GM12875 (cell line): ENCODE measurements at regions not wholly inside any gene's neighbourhood (a gene's known extent, or its start where the extent isn't known, plus 50 kb on each side); places are given as distances from the start of the nearest gene placed in this dataset.

ENCODE experiments used
- H3K4me3 ChIP-seq: one replicate; pipeline ENCODE4 v1.5.1; 2011; ENCODE audit warnings: low read depth, low read length, control low read depth
- TF ChIP-seq, protein P1 (sequence below): IDR thresholded peaks from 2 replicates; pipeline ENCODE4 v1.5.1; 2011; ENCODE audit warnings: low read depth, mild to moderate bottlenecking, control low read depth, inconsistent platforms, low read length, moderate library complexity, borderline replicate concordance; ENCODE audit not compliant: insufficient read depth

DNA sequence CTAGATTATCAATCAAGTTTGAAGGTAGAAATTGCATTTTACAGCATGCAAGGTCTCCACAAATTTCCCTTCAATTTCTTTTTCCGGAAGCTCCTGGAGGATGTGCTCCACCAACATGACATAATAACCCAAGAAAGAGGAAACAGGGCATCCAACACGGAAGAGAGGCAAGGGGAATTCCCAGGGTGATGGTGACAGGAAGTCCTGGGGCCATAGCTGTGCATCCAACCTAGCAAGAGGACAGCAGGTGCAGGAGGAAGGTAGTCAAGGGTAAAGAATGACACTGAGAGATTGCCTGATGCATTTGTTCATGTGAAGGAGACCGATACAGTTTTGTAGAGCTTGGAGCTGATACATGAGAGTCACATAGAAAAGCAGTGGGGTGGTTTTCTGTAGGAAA is 115.7 kb upstream of the LSM6 start:
- H3K4me3 ChIP-seq: peak overlapping the region; percentile 46
- TF ChIP-seq, protein P1, sequence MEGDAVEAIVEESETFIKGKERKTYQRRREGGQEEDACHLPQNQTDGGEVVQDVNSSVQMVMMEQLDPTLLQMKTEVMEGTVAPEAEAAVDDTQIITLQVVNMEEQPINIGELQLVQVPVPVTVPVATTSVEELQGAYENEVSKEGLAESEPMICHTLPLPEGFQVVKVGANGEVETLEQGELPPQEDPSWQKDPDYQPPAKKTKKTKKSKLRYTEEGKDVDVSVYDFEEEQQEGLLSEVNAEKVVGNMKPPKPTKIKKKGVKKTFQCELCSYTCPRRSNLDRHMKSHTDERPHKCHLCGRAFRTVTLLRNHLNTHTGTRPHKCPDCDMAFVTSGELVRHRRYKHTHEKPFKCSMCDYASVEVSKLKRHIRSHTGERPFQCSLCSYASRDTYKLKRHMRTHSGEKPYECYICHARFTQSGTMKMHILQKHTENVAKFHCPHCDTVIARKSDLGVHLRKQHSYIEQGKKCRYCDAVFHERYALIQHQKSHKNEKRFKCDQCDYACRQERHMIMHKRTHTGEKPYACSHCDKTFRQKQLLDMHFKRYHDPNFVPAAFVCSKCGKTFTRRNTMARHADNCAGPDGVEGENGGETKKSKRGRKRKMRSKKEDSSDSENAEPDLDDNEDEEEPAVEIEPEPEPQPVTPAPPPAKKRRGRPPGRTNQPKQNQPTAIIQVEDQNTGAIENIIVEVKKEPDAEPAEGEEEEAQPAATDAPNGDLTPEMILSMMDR: no peak

DNA sequence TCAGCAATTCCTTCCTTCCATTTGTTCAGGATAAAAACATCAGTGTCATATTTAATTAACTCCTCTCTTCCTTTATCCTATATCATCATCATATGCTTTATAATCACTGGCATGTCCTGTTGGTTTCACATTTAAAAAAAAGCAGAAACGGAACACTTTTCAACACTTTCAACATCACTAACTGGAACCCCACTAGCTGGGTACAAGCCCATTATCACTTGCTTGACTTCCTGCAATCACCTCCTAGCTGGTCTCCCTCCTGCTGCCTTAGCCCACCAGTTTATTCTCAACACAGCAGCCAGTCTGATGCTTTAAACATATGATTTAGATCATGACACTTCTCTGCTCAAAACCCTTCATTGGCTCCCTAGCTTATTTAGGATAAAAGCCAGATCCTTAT is 116.4 kb upstream of the LSM6 start:
- peak overlapping the region; percentile 52 for H3K4me3 ChIP-seq
- TF ChIP-seq, protein P1: no peak

DNA sequence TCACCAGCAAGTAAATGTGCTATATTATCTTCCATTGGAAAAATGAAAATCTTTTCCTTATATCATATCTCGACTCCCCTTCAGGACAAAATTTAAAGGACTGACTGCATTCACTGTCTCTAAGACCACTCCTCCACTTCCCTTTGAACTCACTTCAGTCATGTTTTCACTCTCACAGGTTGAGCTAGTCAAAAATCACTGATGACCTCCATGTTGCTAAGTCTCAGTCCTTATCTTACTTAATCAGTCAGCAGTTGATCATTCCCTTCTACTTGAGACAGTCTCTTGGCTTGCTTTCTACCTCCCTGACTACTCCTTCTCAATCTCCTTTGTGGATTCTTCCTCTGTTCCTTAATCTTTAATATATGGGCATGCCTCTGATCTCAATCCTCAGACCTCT is 117.0 kb upstream of the LSM6 start:
- H3K4me3 ChIP-seq: peak overlapping the region; percentile 52
- TF ChIP-seq, protein P1: no peak

DNA sequence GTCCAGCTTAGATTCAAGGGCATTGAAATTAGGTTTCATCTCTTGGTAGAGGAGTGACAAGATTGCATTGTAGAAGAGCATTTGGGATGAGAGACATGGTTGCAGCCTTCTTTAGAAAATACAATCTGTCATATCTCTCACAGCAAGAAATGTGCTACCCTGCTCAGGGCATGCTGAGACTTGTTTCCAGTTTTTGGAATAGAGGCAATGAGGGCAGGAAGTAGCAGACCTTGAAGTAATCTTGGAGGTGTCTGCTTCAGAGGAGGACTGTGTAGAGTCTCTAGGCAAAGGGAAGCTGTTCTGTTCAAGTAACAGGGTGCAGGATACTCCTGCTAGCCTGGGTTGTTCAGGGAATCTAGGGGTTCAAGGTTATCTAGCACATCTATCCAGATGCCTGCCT is 116.1 kb upstream of the ZNF827 start:
- no peak overlapping the region for H3K4me3 ChIP-seq
- TF ChIP-seq, protein P1: no peak

DNA sequence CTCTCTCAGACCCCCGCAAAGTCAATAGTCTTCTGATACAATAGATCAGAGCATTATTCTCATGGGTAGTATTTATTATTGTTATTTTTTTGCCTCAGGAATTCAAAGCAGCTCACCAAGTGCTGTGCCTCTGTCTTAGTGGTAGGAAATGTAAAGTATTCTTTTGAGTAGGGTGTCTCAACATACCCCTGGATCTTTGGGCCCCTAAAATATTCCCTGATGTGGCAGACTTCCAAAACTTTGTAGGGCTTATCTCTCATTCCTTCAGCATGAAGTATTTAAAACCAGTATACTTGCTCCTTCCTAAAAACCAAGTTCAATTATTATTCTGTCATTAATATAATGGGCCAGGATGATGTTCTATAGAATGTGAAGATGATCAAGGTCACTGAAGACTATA is 115.3 kb upstream of the ZNF827 start:
- H3K4me3 ChIP-seq: no peak overlapping the region
- TF ChIP-seq, protein P1: no peak

DNA sequence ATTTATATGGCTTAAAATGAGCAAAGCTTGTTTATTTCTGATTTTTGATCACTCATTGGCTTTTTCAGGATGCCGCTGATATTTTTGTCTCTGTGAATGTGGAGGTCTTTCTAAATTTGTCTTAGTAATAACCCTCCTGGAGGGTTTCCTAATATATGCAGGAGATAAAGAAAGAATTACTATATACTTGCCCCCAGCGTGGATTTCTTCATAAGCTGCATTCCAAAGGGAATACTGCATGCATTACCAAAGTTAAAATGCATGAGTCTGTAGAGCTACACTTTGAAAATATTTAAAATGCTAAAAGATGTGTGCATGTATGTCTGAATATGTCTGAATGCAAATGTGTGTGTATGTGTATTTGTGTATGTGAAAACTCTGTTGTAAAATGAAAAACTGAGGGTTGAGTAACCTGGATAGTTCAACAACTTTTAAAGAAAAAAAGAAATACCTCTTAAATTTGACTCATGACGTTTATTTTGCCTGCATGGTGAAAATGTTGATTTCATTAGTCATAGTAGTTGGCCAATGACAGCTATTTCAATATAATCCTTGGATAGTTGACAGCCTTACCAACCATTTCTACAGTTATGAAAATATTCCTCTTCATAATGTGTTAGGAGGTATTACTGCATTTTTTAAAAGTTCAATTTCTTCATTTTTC is 113.2 kb upstream of the ZNF827 start:
- no peak overlapping the region for H3K4me3 ChIP-seq
- TF ChIP-seq, protein P1: no peak

DNA sequence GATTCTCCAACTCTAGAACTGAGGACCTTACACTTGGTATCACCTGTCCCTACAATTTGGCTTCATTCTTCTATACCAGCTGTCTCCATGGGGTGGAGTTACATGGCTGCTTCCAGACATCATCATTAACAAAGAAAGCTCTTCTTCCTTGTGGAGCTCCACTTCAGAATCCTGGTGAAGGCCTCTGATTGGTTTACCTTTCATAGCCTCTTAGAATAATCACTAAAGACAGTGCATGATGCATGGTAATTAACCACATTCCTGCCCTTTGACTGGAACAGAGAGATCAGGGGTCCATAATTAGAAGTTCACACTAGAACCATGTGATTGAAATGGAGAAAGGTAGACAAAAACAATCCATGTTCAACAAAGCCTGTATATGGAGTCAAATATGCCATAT is 112.6 kb upstream of the ZNF827 start:
- TF ChIP-seq, protein P1: no peak
- no peak overlapping the region for H3K4me3 ChIP-seq
